Endothelial cell of umbilical vein (primary cell): ENCODE measurements at regions not wholly inside any gene's neighbourhood (a gene's known extent, or its start where the extent isn't known, plus 50 kb on each side); places are given as distances from the start of the nearest gene placed in this dataset.

Experiments used
- EZH2 ChIP-seq: IDR thresholded peaks from 2 replicates; pipeline ENCODE4 v1.6.1; 2012; ENCODE audit warnings: borderline replicate concordance, low read depth, mild to moderate bottlenecking, moderate library complexity, low read length, inconsistent platforms; ENCODE audit not compliant: severe bottlenecking
- JUN ChIP-seq: IDR thresholded peaks from 2 replicates; pipeline ENCODE4 v1.6.1; 2011; ENCODE audit warnings: borderline replicate concordance, low read depth; ENCODE audit not compliant: insufficient read length, insufficient read depth
- MAX ChIP-seq: IDR thresholded peaks from 2 replicates; pipeline ENCODE4 v1.6.1; 2011; ENCODE audit not compliant: insufficient read depth, insufficient read length
- POLR2A ChIP-seq: IDR thresholded peaks from 2 replicates; pipeline ENCODE4 v1.6.1; 2012; ENCODE audit warnings: low read depth, mild to moderate bottlenecking, control low read depth, low read length
- POLR2AphosphoS5 ChIP-seq: IDR thresholded peaks from 2 replicates; pipeline ENCODE4 v1.6.1; 2012; ENCODE audit warnings: low read depth, mild to moderate bottlenecking, control low read depth, low read length, moderate library complexity; ENCODE audit not compliant: insufficient read depth
- TF ChIP-seq, protein P1 (sequence below), 2 donors: IDR thresholded peaks; 1 replicate in 1 of 2; 2 replicates in 1 of 2; pipeline ENCODE4 v1.5.1; 2011; ENCODE audit warnings: low read length in 2 of 2, mild to moderate bottlenecking in 2 of 2, moderate library complexity in 2 of 2, control low read depth in 1 of 2, inconsistent platforms in 1 of 2, low read depth in 1 of 2; ENCODE audit not compliant: insufficient read depth in 1 of 2; ENCODE audit errors: extremely low read depth in 1 of 2

DNA sequence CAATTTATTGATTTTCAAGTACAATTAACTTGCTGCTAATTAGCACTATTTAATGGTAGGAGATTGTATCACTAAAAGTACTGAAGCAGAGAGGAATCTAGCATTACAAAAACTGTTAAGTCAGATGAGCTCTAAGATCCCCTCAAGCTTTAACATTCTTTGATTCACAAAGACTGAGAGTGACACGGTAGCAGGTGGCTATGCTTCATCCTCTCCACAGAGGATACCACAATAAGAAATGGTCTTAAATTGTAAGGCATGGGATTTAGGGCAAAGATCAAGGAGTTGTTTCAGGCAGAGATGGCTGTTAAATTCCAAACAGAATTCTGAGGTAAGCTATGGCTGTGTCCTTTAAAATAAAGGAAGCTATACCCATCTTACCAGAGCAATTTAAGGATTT lies 67.8 kb upstream of the BEND6 start:
- TF ChIP-seq, protein P1, sequence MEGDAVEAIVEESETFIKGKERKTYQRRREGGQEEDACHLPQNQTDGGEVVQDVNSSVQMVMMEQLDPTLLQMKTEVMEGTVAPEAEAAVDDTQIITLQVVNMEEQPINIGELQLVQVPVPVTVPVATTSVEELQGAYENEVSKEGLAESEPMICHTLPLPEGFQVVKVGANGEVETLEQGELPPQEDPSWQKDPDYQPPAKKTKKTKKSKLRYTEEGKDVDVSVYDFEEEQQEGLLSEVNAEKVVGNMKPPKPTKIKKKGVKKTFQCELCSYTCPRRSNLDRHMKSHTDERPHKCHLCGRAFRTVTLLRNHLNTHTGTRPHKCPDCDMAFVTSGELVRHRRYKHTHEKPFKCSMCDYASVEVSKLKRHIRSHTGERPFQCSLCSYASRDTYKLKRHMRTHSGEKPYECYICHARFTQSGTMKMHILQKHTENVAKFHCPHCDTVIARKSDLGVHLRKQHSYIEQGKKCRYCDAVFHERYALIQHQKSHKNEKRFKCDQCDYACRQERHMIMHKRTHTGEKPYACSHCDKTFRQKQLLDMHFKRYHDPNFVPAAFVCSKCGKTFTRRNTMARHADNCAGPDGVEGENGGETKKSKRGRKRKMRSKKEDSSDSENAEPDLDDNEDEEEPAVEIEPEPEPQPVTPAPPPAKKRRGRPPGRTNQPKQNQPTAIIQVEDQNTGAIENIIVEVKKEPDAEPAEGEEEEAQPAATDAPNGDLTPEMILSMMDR (IDR thresholded peaks at IDR 0.05; ENCODE audit: extremely low read depth in 1 of 2, insufficient read depth in 1 of 2, low read depth in 1 of 2, low read length in 2 of 2): no peak
- TF ChIP-seq POLR2AphosphoS5 (no peak), EZH2 (no peak), JUN (no peak), POLR2A (no peak), MAX (no peak)
